ENCODE measurements at regions not wholly inside any gene's neighbourhood (a gene's known extent, or its start where the extent isn't known, plus 50 kb on each side); places are given as distances from the start of the nearest gene placed in this dataset.
A peak's percentile ranks its signal among the peaks of the same experiment; 100 is the strongest.

DNA sequence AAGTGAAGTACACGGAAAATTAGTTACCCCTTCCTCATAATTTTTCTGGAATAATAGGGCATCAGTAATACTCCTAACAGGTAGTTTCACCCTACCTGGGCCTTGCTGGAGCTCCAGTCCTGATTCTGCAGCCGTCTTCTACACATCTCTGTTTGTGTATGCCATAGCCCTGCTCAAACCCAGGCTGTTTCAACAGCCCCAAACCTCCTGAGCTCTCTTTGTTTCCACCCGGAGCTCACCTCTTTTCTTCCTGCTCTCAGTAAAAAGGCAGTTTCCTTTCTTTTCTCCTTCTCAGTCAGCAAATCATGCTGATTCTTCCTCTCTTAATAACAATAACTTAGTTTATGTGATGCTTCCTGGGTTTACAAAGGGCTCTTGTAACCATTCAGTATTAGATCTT lies 355.1 kb upstream of the RUNX1 start:
- TF ChIP-seq, protein P1, sequence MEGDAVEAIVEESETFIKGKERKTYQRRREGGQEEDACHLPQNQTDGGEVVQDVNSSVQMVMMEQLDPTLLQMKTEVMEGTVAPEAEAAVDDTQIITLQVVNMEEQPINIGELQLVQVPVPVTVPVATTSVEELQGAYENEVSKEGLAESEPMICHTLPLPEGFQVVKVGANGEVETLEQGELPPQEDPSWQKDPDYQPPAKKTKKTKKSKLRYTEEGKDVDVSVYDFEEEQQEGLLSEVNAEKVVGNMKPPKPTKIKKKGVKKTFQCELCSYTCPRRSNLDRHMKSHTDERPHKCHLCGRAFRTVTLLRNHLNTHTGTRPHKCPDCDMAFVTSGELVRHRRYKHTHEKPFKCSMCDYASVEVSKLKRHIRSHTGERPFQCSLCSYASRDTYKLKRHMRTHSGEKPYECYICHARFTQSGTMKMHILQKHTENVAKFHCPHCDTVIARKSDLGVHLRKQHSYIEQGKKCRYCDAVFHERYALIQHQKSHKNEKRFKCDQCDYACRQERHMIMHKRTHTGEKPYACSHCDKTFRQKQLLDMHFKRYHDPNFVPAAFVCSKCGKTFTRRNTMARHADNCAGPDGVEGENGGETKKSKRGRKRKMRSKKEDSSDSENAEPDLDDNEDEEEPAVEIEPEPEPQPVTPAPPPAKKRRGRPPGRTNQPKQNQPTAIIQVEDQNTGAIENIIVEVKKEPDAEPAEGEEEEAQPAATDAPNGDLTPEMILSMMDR (IDR thresholded peaks at IDR 0.05; ENCODE audit: low read depth, low read length) = no peak
- H3K4me3 ChIP-seq (ENCODE audit: low read depth, low read length) = no peak overlapping the region
- no peak for DNase-seq (ENCODE audit: low read depth, low spot score)
- in situ Hi-C loops (cut with HindIII; ENCODE audit: low sequenced_read_pairs) = no loop called here

DNA sequence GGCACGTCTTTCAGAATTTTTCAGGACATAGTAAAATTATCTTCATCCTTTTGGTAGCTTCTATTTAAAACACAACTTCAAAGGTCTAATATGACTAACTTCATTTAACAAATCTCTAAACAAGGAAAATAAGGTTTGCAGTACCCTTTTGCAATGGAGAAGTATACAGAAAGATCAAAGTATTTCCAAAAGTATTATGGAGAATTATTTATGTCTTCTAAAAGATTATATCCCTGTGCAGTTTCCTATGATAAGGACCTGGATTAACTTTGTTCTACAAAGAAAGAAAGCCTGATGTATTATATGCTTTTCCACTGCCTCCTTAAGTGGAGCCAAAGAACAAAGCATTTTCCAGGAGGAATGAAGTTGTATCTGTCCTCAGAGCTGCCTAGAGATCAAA lies 353.0 kb upstream of the RUNX1 start:
- H3K4me3 ChIP-seq (ENCODE audit: low read depth, low read length) = no peak overlapping the region
- in situ Hi-C loops (cut with HindIII; ENCODE audit: low sequenced_read_pairs) = no loop called here
- no peak for DNase-seq (ENCODE audit: low read depth, low spot score)
- TF ChIP-seq, protein P1 (IDR thresholded peaks at IDR 0.05; ENCODE audit: low read depth, low read length) = no peak

DNA sequence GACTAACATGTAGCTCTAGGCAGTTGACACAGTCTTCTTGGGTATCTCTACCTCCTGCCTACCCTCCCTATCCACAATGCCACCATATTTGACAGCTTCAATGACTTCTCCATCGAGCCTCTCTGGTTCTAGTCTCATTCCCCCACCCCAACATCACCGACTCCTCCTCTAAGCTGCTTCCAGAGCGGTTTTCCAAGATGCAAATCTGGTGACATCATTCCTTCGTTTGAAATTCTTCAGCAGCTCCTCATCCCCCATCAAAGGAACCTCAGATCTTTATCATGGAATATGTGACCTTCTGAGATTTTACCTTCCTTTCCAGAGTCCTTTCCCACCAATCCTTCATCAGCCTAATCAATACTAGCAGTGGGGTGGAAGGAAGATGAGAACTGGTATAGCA lies 352.4 kb upstream of the RUNX1 start:
- in situ Hi-C loops (cut with HindIII; ENCODE audit: low sequenced_read_pairs) = no loop called here
- peak; percentile 37 for DNase-seq (ENCODE audit: low read depth, low spot score)
- TF ChIP-seq, protein P1 (IDR thresholded peaks at IDR 0.05; ENCODE audit: low read depth, low read length) = no peak

DNA sequence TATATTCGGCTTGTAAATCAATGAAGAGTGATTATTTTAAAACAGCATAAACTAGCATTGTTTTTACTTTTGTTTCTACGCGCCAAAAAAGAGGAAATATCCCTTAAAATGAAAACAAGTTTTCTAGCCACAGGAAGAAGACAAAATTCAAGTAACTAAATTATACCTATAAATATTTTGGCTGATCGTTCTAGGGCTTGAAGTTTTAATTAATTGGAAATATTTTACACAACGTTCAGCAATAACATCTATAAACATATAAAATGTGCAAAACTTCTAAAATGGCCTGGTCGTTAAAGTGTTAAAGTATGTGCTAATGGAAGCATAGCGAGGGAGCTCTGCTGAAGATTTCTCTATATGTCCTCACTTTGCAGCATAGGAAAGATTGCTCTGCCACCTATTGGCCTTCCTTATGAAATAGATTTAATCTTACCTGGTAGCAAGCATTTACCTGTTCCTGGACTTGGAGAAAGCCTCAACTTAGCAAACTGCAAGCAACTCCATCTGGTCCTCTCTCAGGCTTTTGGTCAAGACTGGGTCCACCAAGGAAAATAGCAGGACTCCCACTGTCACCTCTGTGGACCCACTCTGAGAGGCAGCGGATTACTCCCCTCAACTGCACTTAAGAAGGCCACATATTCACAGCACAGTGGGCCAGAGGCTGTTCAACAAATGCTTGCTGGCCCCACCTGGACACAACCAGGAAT lies 351.3 kb upstream of the RUNX1 start:
- in situ Hi-C loops (cut with HindIII; ENCODE audit: low sequenced_read_pairs) = no loop called here
- peak; percentile 80 for DNase-seq (ENCODE audit: low read depth, low spot score)
- H3K4me3 ChIP-seq (ENCODE audit: low read depth, low read length) = no peak overlapping the region
- TF ChIP-seq, protein P1 (IDR thresholded peaks at IDR 0.05; ENCODE audit: low read depth, low read length) = peak; percentile 51

More for the DNA sequence above, 352.4 kb upstream of the RUNX1 start:
- H3K4me3 ChIP-seq (ENCODE audit: low read depth, low read length) = no peak overlapping the region

DNA sequence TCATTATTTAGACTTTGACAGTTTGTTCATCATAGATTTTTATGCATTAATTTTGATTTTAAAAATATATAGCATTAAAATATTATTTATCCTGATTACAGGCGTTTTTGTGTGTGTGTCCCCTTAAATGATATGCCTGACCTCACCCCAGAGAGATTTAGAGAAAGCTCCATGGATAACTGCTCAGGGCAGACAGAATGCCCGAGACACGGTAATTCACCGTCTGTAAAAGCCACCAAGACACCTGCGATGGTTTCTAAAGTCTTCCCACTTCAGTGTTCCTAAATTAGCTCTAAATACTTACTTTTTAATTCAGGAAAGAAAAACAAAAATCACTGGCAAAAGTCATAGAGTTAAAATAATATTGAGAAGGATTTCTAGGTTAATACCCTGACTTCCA lies 350.6 kb upstream of the RUNX1 start:
- no peak for DNase-seq (ENCODE audit: low read depth, low spot score)
- no peak overlapping the region for H3K4me3 ChIP-seq (ENCODE audit: low read depth, low read length)
- in situ Hi-C loops (cut with HindIII; ENCODE audit: low sequenced_read_pairs) = no loop called here
- TF ChIP-seq, protein P1 (IDR thresholded peaks at IDR 0.05; ENCODE audit: low read depth, low read length) = no peak

DNA sequence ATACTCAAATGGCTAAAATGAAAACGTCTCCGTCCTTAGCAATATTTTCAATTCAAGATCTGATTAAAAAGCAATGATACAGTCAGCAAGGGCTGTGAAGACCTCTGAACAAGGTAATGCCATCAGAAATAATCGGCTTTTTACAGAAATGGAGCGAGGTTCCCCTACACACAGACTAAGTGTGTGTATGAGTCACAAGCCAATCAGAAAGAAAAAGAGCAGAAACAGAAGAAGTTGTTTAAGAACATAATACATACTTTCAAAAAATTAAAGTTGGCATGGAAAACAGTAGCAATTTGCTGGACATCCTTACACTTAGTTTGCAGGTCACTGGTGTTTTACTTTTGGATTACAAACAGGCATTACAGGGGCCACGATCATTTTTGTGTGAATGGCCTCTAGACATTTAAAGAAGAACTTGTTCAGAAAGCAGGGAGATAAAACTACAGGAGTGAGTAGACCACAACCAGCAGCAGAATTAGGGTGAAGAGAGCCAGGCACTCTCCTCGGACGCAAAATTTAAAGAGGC lies 350.0 kb upstream of the RUNX1 start:
- H3K4me3 ChIP-seq (ENCODE audit: low read depth, low read length) = no peak overlapping the region
- in situ Hi-C loops (cut with HindIII; ENCODE audit: low sequenced_read_pairs) = no loop called here

More for the DNA sequence above, 350.0 kb upstream of the RUNX1 start:
- DNase-seq (ENCODE audit: low read depth, low spot score) = peak; percentile 41
- TF ChIP-seq, protein P1 (IDR thresholded peaks at IDR 0.05; ENCODE audit: low read depth, low read length) = no peak
